GM08714 (cell line): ENCODE measurements at regions not wholly inside any gene's neighbourhood (a gene's known extent, or its start where the extent isn't known, plus 50 kb on each side); places are given as distances from the start of the nearest gene placed in this dataset.

ENCODE experiments used
- H3K4me3 ChIP-seq: fragments of 200-500 bp; sonication (Bioruptor generic); 2 replicates; pipeline ENCODE4 v1.5.1; 2014; ENCODE audit warnings: mild to moderate bottlenecking, low read length, inconsistent platforms
- ZNF274 ChIP-seq: IDR thresholded peaks from 2 replicates; pipeline ENCODE4 v1.6.1; 2012; ENCODE audit warnings: mild to moderate bottlenecking, low read depth, low read length

DNA sequence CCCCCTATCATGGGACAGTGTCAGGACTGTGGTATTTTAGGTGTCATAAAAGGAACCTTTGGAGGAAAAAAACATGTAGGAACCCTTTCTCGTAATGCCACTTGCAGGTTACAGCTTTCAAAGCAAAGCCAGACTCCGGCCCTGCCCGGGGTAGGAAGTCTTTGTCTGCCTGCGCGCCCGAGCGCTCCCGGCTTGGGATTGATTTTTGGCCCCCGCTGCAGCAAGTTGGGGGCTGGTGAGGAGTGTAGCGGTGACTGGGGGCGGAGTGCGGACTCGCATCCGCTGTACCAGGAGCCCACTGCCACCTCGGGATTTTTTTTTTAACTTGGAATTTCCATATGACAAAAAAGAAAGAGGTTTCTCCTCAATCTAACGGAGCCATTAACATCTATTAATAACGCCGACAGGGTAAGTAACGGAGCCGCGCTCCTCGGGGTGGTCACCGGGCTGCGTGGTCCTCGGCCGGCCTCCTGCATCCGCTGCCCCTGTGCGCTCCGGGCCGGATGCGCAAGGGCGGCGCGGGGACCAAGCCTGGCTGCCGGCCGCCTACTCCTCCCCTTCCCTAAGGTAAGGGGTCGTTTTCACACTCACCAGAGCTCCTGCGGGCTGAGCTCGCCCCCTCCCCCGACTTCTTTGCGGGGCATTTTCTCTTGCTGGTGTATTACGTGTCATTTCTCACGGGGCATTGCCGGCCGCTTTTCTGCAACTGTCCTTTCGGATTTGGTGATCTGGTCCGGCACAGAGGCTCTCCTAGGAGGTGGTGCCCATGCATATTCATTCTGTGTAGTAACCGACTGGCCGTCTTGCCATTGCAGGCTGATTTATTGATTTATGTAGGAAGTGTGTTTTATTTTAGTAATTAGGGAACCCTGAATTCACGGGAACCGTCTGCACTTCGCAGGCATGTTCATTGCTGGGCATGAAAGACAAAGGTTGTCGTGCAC lies 219.8 kb upstream of the TOPAZ1 start:
- H3K4me3 ChIP-seq: peak overlapping the region; percentile 52; the same call in 1 of the 2 replicates
- no peak for TF ChIP-seq ZNF274

DNA sequence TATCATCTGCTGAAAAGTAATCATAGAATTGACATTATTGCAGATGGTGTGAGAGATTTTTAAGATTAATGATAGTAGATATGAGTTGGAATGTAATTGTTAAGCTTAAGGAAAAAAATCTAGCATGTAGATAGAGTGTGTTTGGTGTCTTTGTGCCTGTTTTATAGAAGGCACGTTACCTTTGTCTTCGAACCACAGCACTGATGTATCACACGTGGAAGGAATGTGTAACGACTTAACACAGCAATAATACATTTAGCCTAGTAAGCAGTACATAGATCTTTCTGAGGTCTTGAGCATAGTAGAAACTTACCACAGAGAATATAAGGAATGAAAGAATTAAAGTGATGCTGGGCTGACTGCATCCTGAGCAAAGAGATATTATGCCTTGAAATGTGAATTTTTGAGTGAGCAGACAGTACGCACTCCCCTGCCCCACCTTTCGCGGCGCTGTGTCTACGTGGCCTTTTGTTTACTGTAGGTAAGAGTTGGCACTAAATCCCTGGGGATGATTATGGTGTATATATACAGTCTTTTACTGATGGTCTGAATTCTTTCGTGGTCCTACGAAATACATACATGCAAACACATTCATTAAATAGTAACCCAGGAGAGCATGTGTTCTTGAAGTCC lies 217.6 kb upstream of the TOPAZ1 start:
- no peak for TF ChIP-seq ZNF274
- no peak overlapping the region for H3K4me3 ChIP-seq

DNA sequence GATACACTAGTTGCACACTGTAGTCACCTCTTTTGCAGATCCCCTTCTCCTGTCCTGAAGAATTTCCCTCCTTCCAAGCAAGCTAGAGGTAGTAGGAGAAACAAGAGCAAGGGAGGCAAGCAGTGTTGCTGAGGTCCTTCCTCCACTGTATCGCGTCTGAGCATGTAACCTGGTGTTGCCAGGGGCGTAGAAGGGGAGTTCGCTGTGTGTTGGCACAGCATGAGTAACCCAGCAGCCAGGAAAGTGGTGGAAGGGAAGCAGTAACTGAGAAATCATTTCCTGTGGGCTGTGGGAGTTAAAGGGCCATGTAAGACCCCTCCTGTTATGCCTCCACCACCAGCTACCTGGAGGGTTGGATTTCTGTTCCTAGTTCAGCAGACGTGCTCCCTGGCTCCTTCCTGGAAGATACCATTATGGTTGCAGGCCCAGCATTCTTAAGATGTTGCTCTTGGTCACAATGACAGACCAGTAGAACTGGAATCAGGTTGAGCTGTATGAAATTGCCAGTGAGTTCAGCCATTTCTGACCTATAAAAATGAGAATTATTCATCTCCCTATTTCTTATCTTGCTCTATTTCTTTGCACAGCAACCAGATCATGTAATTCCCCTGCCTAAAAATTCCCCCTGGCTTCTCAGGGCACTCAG lies 215.3 kb upstream of the TOPAZ1 start:
- TF ChIP-seq ZNF274: no peak
- no peak overlapping the region for H3K4me3 ChIP-seq

DNA sequence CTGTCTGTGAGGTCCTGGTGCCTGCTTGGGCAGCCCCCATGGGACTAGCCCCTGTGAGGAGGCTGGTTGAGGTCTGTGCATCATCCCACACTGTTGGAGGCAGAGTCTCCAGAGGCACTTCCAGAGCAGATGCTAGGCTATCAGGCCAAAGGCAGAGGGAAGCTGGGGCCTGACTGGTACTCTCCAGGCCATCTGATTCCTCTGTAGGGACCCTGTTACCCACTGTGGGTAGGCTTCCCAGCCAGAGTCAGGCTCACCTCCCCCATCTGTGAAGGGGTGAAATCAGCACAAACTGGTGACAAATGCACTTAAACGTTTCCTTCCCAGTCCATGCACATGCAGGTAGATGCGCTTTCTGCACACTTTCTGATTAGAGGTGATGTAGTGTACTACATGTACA lies 212.6 kb upstream of the TOPAZ1 start:
- TF ChIP-seq ZNF274: no peak
- H3K4me3 ChIP-seq: no peak overlapping the region

DNA sequence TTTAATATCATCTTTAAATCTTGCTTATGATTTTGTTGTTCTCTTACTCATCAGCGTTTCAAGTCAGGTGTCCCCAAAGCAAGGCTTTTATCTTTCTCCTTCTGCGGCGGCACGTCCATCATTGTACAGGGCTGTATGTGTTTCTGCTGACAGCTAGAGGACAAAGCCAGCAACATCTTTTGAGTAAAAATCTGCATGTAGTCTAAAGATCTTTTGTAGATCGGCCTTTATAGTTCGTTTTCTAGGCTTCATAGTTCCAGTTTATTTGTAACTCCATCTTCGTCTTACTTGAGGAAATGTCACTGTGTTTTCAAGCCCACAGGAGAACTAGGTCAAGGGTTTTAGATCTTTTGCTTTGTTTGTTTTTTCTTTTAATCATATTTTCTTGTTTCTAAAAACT lies 211.4 kb upstream of the TOPAZ1 start:
- TF ChIP-seq ZNF274: no peak
- H3K4me3 ChIP-seq: no peak overlapping the region

DNA sequence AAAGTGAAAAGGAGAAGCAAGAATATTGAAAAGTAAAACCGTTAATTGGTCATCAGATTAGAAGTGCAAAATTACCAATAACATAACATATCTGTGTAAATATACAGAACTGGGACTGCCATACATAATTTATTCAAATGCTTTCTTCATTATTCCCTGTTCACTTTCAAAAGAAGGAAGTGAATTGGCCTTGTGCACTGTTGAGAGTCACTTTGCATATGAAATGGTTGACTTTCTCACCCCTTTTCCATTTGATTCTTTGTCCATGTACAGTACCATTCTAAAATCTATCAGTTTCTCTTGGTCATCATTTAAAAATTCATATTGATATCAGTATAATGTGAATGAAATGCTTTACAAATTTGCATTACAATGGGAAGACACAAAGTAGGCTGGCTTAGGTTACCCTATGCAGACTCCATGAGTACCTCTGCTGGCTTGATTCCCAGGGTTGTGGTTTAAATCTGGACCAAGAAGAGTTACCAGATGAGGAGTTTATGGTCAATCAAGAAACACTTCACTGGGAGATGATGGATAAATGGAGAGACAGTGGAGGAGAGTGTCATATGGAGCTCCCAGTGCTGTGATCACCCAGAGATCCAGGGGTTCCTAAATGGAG lies 210.9 kb upstream of the TOPAZ1 start:
- TF ChIP-seq ZNF274: no peak
- no peak overlapping the region for H3K4me3 ChIP-seq

DNA sequence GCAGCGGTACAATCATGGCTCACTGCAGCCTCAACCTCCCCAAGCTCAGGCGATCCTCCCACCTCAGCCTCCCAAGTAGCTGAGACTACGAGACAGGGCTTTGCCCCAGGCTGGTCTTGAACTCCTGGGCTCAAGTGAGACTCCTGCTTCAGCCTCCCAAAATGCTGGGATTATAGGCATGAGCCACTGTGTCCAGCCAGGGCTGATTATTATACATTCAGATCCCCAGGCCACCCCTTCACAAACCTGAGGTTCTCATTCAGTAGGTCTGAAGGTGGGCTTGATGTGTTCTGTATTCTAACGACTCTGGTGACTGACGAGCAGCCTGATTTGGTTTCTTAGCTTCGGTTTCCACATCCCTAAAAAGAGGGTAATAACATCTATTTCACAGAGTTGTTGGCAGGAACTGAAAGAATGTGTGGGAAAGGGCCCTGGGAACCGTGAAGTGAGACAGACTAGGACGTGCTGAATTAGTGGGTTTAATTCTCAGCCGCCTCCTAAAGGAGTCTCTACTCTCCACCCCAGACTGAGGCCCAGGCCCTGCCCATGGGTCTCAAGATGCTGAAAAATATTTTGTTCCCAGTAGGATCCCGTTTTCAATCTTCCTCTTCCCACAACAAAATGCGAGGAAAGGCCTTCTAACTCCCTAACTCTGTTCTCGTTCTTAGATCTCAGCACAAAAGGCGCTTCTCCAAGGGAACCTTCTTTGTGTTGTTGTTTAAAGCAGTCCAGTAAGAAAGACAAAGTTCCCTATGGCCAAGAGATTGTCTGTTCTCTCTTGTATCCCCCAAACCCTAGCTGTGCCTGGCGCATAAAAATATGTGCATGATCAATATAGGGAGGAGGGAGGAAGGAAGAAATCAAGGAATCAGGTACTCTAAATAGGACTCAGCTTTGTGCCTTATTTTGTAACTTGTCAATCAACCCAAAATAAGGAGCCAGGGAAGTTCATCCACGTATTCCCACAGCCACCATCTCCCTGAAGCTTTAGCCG lies 210.0 kb upstream of the TOPAZ1 start:
- H3K4me3 ChIP-seq: no peak overlapping the region
- TF ChIP-seq ZNF274: no peak

DNA sequence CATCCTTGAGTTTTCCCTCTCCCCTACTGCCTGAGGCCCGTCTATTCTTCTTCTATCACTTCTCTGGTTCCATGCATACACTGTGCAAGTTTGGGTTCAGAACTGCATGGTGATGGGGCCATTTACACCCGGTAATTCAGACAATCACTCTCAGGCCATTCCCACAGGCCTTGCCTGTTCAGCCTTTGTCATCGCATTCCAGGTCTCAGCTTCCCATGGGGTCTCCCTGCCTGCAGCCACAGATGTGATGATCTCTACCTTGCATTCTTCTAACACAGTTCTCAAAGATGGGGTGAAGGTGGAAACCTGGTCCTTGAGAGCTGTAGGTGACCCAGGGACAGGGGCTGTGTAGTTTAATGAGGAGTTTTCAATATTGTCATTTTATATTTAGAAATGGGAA lies 209.2 kb upstream of the TOPAZ1 start:
- TF ChIP-seq ZNF274: no peak
- H3K4me3 ChIP-seq: no peak overlapping the region

DNA sequence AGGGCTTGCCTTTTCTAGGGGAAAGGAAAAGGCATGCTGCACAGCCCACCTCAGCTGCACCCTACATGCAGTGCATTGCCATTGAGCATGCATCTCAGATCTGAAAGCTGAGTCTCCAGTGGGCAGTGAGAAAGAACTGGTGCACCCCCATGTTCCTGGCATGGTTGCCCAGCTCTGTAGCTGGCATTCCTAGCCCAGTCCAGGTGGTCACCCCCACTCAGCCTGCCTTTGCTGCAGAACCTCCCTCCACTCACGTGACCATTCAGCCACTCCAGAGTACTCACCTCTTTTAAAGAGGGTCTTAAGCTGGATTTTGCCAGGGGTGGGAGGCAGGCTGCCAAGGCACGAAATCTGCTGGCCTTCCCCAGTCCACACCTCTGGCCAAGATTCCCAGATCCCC lies 208.6 kb upstream of the TOPAZ1 start:
- no peak overlapping the region for H3K4me3 ChIP-seq
- TF ChIP-seq ZNF274: no peak

DNA sequence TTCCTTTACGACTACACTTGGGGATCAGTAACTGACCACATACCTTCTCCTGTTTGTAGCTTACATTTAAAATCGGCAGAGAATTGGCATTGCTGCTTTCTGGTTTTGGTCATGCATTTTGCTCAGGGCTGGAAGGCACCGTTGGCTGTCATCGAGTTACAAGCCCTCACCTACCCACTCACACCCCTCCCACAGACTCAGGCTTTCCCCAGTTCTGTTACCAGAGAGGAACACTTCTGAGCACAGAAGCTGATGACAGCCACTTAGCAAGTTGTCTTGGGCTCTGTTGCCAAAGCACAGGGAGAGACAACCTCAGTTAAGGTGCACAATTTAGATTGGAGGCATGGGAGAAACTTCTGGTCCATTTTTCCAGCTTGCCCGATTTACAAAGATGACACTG lies 204.8 kb upstream of the TOPAZ1 start:
- no peak for TF ChIP-seq ZNF274

DNA sequence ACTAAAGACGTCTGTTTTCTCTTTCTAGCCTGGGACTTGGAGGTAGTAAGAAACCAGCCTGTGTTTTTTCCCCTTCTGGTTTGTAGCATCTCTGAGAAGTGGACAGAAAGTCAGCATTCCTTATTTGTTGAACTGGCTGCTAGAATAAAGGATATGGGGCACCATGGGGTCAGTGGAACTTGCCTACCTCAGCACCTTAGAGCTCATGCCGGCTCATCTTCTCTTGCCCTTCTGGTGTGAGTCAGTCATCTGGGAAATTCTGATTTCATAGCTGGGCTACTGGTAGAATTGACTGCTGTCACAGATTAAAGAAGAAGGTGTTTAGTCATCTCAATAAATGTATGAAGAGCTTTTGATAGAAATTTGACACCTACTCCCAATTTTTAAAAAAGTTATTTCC lies 202.7 kb upstream of the TOPAZ1 start:
- no peak for TF ChIP-seq ZNF274
- H3K4me3 ChIP-seq: no peak overlapping the region

More for the DNA sequence above, 204.8 kb upstream of the TOPAZ1 start:
- no peak overlapping the region for H3K4me3 ChIP-seq

DNA sequence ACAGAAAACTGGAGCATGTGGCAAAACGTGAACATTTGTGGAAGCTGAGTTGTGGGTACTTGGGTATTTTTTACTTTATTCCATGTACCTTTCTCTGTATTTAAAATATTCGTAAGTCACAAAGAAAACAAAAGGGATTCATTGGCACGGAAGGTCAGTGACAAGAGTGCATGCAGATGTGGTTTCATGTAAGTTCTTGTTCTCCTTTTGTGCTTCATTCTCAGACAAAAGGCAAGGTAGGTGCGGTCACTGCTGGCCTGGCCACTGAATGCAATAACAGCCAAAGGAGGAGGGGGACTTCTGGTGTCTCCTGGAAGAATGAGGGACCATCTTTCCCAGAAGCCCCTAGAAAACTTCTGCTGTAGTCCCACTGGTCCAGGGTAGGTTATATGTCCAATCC lies 200.0 kb upstream of the TOPAZ1 start:
- no peak for TF ChIP-seq ZNF274
- no peak overlapping the region for H3K4me3 ChIP-seq

DNA sequence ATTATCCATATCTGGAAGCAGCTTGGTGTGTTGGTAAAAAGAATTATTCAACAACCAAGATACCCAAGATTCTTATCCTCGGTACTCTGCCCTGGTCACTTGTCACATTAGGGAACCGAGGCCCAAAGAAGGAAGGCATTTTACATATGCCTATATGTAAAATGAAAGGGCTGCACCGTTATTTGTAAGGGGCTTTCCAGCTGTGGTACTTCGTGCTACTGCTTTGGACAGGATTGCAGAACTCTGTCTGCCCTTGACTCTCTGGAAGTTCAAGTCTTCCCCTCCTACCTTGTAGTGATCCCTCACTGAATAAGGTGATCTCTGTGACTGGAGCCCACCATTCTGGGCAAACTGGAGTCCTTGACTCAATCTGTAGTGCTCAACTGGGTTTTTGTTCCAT lies 198.9 kb upstream of the TOPAZ1 start:
- no peak for TF ChIP-seq ZNF274

More for the DNA sequence above, 198.9 kb upstream of the TOPAZ1 start:
- no peak overlapping the region for H3K4me3 ChIP-seq
